WTC11 (cell line): ENCODE measurements at regions not wholly inside any gene's neighbourhood (a gene's known extent, or its start where the extent isn't known, plus 50 kb on each side); places are given as distances from the start of the nearest gene placed in this dataset.

ENCODE experiments used
- ATAC-seq: fragments of 200-7000 bp; cut with Tn5 transposase; 2 replicates; pipeline ENCODE4 v1.10.0; 2021; ENCODE audit warnings: mild to moderate bottlenecking, moderate library complexity
- CTCF ChIA-PET: fragments of 300-600 bp; sonication (Branson Sonifier 250); formaldehyde crosslinking; loops from one replicate; lab custom pipeline; 2021; ENCODE audit warnings: antibody characterized with exemption; lab: Charles Lee
- POLR2A ChIA-PET: fragments of 350-600 bp; sonication (Branson Sonifier 250); formaldehyde crosslinking; loops from one replicate; lab custom pipeline; 2021; ENCODE audit warnings: antibody characterized with exemption; lab: Charles Lee
- DNase-seq: peaks from one replicate; pipeline ENCODE4 v3.0.0; 2021; ENCODE audit warnings: low spot score
- H3K27ac Mint-ChIP-seq: 2 replicates; pipeline ENCODE4 v1.8.0; 2021; ENCODE audit warnings: mixed read lengths
- H3K27me3 Mint-ChIP-seq: 2 replicates; pipeline ENCODE4 v1.8.0; 2021; ENCODE audit warnings: low read depth, mild to moderate bottlenecking, moderate library complexity, mixed read lengths
- H3K36me3 Mint-ChIP-seq: 2 replicates; pipeline ENCODE4 v1.8.0; 2021; ENCODE audit warnings: mixed read lengths
- H3K4me1 Mint-ChIP-seq: 2 replicates; pipeline ENCODE4 v1.8.0; 2022; ENCODE audit warnings: mixed read lengths
- H3K4me3 Mint-ChIP-seq: 2 replicates; pipeline ENCODE4 v1.8.0; 2021; ENCODE audit warnings: mild to moderate bottlenecking, moderate library complexity, mixed read lengths
- H3K9me3 Mint-ChIP-seq: 2 replicates; pipeline ENCODE4 v1.8.0; 2021; ENCODE audit warnings: mixed read lengths
- ATF1 ChIP-seq: sonication (generic); formaldehyde crosslinking; IDR thresholded peaks from 2 replicates; pipeline ENCODE4 v1.8.1; 2023; ENCODE audit warnings: mild to moderate bottlenecking, moderate library complexity, missing genetic modification reagents
- ATF3 ChIP-seq: sonication (generic); formaldehyde crosslinking; conservative IDR thresholded peaks from 2 replicates; pipeline ENCODE4 v1.8.1; 2022; ENCODE audit warnings: mild to moderate bottlenecking, missing genetic modification reagents
- CBFB ChIP-seq: sonication (generic); formaldehyde crosslinking; IDR thresholded peaks from 2 replicates; pipeline ENCODE4 v1.8.1; 2022; ENCODE audit warnings: mild to moderate bottlenecking, low read depth, missing genetic modification reagents
- EMX1 ChIP-seq: fragments of 250-450 bp; sonication (Bioruptor Pico); IDR thresholded peaks from 2 replicates; pipeline ENCODE4 v1.8.0; 2021; ENCODE audit warnings: mild to moderate bottlenecking
- GTF2I ChIP-seq: fragments of 250-450 bp; sonication (Bioruptor Pico); conservative IDR thresholded peaks from 2 replicates; pipeline ENCODE4 v1.4.0; 2021; ENCODE audit warnings: mild to moderate bottlenecking
- HMGA2 ChIP-seq: fragments of 250-450 bp; sonication (Bioruptor Pico); IDR thresholded peaks from 2 replicates; pipeline ENCODE4 v1.4.0; 2021; ENCODE audit warnings: mild to moderate bottlenecking, moderate library complexity
- HMGXB4 ChIP-seq: sonication (generic); formaldehyde crosslinking; IDR thresholded peaks from 2 replicates; pipeline ENCODE4 v1.8.1; 2023; ENCODE audit warnings: mild to moderate bottlenecking, moderate library complexity, missing genetic modification reagents
- IRF1 ChIP-seq: sonication (generic); formaldehyde crosslinking; IDR thresholded peaks from 2 replicates; pipeline ENCODE4 v1.8.0; 2023; ENCODE audit warnings: missing genetic modification reagents
- MYBL2 ChIP-seq: sonication (generic); formaldehyde crosslinking; IDR thresholded peaks from 2 replicates; pipeline ENCODE4 v1.8.1; 2023; ENCODE audit warnings: mild to moderate bottlenecking, moderate library complexity, missing genetic modification reagents
- NFATC4 ChIP-seq: fragments of 250-450 bp; sonication (Bioruptor Pico); IDR thresholded peaks from 2 replicates; pipeline ENCODE4 v1.9.0; 2021; ENCODE audit warnings: mild to moderate bottlenecking
- NFYB ChIP-seq: sonication (generic); formaldehyde crosslinking; conservative IDR thresholded peaks from 2 replicates; pipeline ENCODE4 v1.8.0; 2022; ENCODE audit warnings: low read depth, missing genetic modification reagents
- OVOL2 ChIP-seq: fragments of 250-450 bp; sonication (Bioruptor Pico); IDR thresholded peaks from 2 replicates; pipeline ENCODE4 v1.9.0; 2021; ENCODE audit warnings: mild to moderate bottlenecking, borderline replicate concordance
- TEAD4 ChIP-seq: sonication (generic); formaldehyde crosslinking; IDR thresholded peaks from 2 replicates; pipeline ENCODE4 v1.8.0; 2022; ENCODE audit warnings: mild to moderate bottlenecking, missing genetic modification reagents
- USF1 ChIP-seq: sonication (generic); formaldehyde crosslinking; IDR thresholded peaks from 2 replicates; pipeline ENCODE4 v1.8.0; 2022; ENCODE audit warnings: mild to moderate bottlenecking, missing genetic modification reagents
- ZBTB21 ChIP-seq: sonication (generic); formaldehyde crosslinking; IDR thresholded peaks from 2 replicates; pipeline ENCODE4 v1.8.1; 2023; ENCODE audit warnings: mild to moderate bottlenecking, missing genetic modification reagents, borderline replicate concordance
- ZNF138 ChIP-seq: sonication (generic); formaldehyde crosslinking; conservative IDR thresholded peaks from 2 replicates; pipeline ENCODE4 v1.8.1; 2022; ENCODE audit warnings: mild to moderate bottlenecking, moderate library complexity, missing genetic modification reagents
- ZNF219 ChIP-seq: sonication (generic); formaldehyde crosslinking; IDR thresholded peaks from 2 replicates; pipeline ENCODE4 v1.8.0; 2023; ENCODE audit warnings: missing genetic modification reagents, mild to moderate bottlenecking, borderline replicate concordance
- ZNF423 ChIP-seq: fragments of 250-450 bp; sonication (Bioruptor Pico); IDR thresholded peaks from 2 replicates; pipeline ENCODE4 v2.1.2; 2022; ENCODE audit warnings: mild to moderate bottlenecking, moderate library complexity
- ZNF671 ChIP-seq: fragments of 250-450 bp; sonication (Bioruptor Pico); IDR thresholded peaks from 2 replicates; pipeline ENCODE4 v1.8.0; 2021; ENCODE audit warnings: mild to moderate bottlenecking
- TF ChIP-seq, protein P1 (sequence below): fragments of 250-450 bp; sonication (Bioruptor Pico); conservative IDR thresholded peaks from 2 replicates; pipeline ENCODE4 v1.9.0; 2021; ENCODE audit warnings: mild to moderate bottlenecking
- TF ChIP-seq, protein P2 (sequence below): sonication (generic); formaldehyde crosslinking; IDR thresholded peaks from 2 replicates; pipeline ENCODE4 v1.8.1; 2022; ENCODE audit warnings: low read depth, missing genetic modification reagents, borderline replicate concordance

DNA sequence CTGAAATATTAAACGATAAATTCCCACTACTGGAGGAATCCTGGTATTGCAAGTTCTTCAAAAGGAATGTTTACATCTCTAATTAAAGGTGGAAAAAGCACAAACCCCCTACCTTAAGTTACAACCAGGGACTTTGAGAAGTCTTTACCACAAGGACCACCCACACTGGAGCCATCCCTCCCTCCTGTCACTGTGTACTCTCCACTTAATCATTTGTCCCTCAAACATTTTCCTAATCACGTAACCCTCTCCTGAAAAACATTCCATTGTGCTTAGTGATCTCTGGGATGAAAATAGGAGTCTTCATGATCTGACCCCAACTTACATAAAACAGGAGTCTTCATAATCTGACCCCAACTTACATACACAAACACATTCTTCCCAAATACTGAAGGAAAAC, 85.7 kb downstream of the SUCLG1 start:
- ATAC-seq: no peak

DNA sequence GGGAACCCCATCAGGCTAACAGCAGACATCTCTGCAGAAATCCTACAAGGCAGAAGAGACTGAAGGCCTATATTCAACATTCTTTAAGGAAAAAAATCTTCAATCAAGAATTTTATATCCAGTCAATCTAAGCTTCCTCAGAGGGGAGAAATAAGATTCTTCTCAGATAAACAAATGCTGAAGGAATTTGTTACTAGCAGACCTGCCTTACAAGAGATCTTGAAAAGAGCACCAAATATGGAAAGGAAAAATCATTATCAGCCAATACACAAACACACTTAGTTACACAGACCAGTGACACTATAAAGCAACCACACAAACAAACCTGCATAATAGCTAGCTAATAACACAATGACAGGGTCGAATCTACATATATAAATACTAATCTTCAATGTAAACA, 96.5 kb downstream of the SUCLG1 start:
- POLR2A ChIA-PET: no interaction called here

More for the DNA sequence above, 85.7 kb downstream of the SUCLG1 start:
- Mint-ChIP-seq H3K4me3 (no peak overlapping the region), H3K36me3 (no peaks in the 10 kb centered on the region), H3K27ac (no peak overlapping the region), H3K27me3 (no peaks in the 10 kb centered on the region), H3K4me1 (no peaks in the 10 kb centered on the region), H3K9me3 (peaks cover 7% of the 10 kb centered on the region)
- POLR2A ChIA-PET: no interaction called here
- TF ChIP-seq NFYB (CRISPR knock-in tag) (no peak), ATF3 (CRISPR knock-in tag) (no peak), MYBL2 (CRISPR knock-in tag) (no peak), ZNF219 (CRISPR knock-in tag) (no peak), GTF2I (CRISPR knock-in tag) (no peak), OVOL2 (CRISPR knock-in tag) (no peak), CBFB (CRISPR knock-in tag) (no peak), ZNF138 (CRISPR knock-in tag) (no peak), HMGXB4 (no peak), NFATC4 (CRISPR knock-in tag) (no peak), ZBTB21 (CRISPR knock-in tag) (no peak)
- TF ChIP-seq, protein P1, sequence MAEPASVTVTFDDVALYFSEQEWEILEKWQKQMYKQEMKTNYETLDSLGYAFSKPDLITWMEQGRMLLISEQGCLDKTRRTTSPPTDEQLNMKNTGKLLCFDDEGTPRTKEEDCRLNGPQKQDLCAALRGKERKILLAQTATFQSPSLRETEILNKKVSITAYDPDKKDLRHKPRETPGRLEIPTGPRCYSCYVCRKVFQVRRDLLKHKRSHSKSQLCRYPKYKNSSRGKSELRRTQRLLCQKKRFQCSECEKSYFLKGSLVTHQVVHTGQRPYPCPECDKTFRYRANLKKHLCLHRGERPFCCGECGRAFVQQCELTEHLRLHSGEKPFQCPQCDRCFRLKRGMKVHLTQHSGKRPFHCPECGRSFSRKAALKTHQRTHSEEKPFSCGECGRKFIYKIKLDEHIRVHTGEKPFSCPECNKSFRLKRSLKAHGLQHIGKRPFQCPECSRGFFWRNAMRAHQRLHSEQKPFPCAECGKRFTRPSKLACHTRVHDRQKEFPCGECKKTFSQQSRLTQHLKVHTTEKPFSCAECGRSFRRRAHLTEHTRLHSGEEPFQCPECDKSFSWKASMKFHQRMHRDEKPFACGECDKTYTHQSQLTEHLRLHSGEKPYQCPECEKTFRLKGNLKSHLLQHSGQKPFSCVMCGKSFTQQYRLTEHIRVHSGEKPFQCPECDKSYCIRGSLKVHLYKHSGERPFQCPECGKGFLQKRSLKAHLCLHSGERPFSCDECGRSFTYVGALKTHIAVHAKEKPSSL (CRISPR knock-in tag): no peak
- TF ChIP-seq, protein P2, sequence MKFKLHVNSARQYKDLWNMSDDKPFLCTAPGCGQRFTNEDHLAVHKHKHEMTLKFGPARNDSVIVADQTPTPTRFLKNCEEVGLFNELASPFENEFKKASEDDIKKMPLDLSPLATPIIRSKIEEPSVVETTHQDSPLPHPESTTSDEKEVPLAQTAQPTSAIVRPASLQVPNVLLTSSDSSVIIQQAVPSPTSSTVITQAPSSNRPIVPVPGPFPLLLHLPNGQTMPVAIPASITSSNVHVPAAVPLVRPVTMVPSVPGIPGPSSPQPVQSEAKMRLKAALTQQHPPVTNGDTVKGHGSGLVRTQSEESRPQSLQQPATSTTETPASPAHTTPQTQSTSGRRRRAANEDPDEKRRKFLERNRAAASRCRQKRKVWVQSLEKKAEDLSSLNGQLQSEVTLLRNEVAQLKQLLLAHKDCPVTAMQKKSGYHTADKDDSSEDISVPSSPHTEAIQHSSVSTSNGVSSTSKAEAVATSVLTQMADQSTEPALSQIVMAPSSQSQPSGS (CRISPR knock-in tag): no peak
- CTCF ChIA-PET: no interaction called here
- DNase-seq: no peak

DNA sequence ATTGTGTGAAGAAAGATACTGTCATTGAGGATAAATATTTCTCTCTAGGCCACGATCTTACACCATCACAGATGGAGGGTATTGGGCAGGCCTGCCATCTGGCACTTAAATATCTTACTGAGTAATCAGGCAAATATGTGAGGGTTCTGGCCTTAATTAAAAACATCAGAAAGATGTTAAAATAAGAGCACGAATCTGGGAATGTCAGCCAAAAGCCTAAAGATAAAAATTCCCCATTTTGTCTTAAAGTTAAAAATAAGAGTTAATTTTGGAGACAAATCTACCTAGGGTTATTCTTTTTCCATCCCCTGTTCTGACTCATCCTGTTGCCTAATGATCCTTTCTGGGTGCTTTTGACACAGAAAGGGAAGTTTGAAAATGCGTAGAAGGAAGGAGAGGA, 121.0 kb downstream of the SUCLG1 start:
- ATAC-seq (no peak), DNase-seq (no peak)
- TF ChIP-seq TEAD4: no peak
- TF ChIP-seq USF1: no peak
- Mint-ChIP-seq H3K27ac (no peak overlapping the region), H3K27me3 (no peaks in the 10 kb centered on the region), H3K4me3 (no peak overlapping the region), H3K36me3 (no peaks in the 10 kb centered on the region), H3K4me1 (no peaks in the 10 kb centered on the region), H3K9me3 (peaks cover 9% of the 10 kb centered on the region)
- CTCF ChIA-PET: interaction anchor here (1.0 kb wide), 1 partner anchor 23 kb away, joined by 3 read pairs; no protein-coding TSS in a partner anchor
- POLR2A ChIA-PET: no interaction called here

More for the DNA sequence above, 96.5 kb downstream of the SUCLG1 start:
- Mint-ChIP-seq H3K27ac (no peak overlapping the region), H3K27me3 (no peaks in the 10 kb centered on the region; the same call in 1 of the 2 replicates), H3K9me3 (peaks cover 54% of the 10 kb centered on the region), H3K4me1 (no peaks in the 10 kb centered on the region), H3K4me3 (no peak overlapping the region), H3K36me3 (peaks cover 3% of the 10 kb centered on the region)
- TF ChIP-seq ATF1 (CRISPR knock-in tag): no peak
- no peak for TF ChIP-seq EMX1 (CRISPR knock-in tag)
- TF ChIP-seq HMGA2 (CRISPR knock-in tag): no peak
- no peak for TF ChIP-seq ZNF671 (CRISPR knock-in tag)
- TF ChIP-seq ZNF423 (CRISPR knock-in tag): no peak
- TF ChIP-seq IRF1 (CRISPR knock-in tag): no peak
- TF ChIP-seq ZNF138 (CRISPR knock-in tag): no peak
- CTCF ChIA-PET: no interaction called here
- DNase-seq: no peak
- ATAC-seq: no peak
